ENCODE measurements at regions not wholly inside any gene's neighbourhood (a gene's known extent, or its start where the extent isn't known, plus 50 kb on each side); places are given as distances from the start of the nearest gene placed in this dataset.

- no peak for TF ChIP-seq CTCF (conservative IDR thresholded peaks at IDR 0.05; ENCODE audit: low read depth, low read length)
- DNase-seq (ENCODE audit: low read depth): no peak
- H3K4me3 ChIP-seq (ENCODE audit: low read length): no peak overlapping the region
These were observed 107.9 kb upstream of the GNG12 start for GRCh38 chr1:67941155-67941554.

GRCh38 chr1:67939942-67940341, 106.7 kb upstream of the GNG12 start:
- no peak for DNase-seq (ENCODE audit: low read depth)
- no peak overlapping the region for H3K4me3 ChIP-seq (ENCODE audit: low read length)
- no peak for TF ChIP-seq CTCF (conservative IDR thresholded peaks at IDR 0.05; ENCODE audit: low read depth, low read length)

GRCh38 chr1:67939186-67939743, 106.0 kb upstream of the GNG12 start:
- H3K4me3 ChIP-seq (ENCODE audit: low read length): no peak overlapping the region
- TF ChIP-seq CTCF (conservative IDR thresholded peaks at IDR 0.05; ENCODE audit: low read depth, low read length): no peak
- DNase-seq (ENCODE audit: low read depth): no peak

GRCh38 chr1:67937651-67938050, 104.4 kb upstream of the GNG12 start:
- H3K4me3 ChIP-seq (ENCODE audit: low read length): no peak overlapping the region
- no peak for TF ChIP-seq CTCF (conservative IDR thresholded peaks at IDR 0.05; ENCODE audit: low read depth, low read length)
- peak; percentile 19 for DNase-seq (ENCODE audit: low read depth)

- no peak overlapping the region for H3K4me3 ChIP-seq (ENCODE audit: low read length)
- no peak for TF ChIP-seq CTCF (conservative IDR thresholded peaks at IDR 0.05; ENCODE audit: low read depth, low read length)
- no peak for DNase-seq (ENCODE audit: low read depth)
These were observed 103.7 kb upstream of the GNG12 start for GRCh38 chr1:67937010-67937409.

GRCh38 chr1:67935560-67935959, 102.3 kb upstream of the GNG12 start:
- no peak for TF ChIP-seq CTCF (conservative IDR thresholded peaks at IDR 0.05; ENCODE audit: low read depth, low read length)
- no peak overlapping the region for H3K4me3 ChIP-seq (ENCODE audit: low read length)
- no peak for DNase-seq (ENCODE audit: low read depth)

GRCh38 chr1:67931198-67931597, 97.9 kb upstream of the GNG12 start:
- H3K4me3 ChIP-seq (ENCODE audit: low read length): no peak overlapping the region
- TF ChIP-seq CTCF (conservative IDR thresholded peaks at IDR 0.05; ENCODE audit: low read depth, low read length): no peak
- DNase-seq (ENCODE audit: low read depth): no peak

All from retinal pigment epithelial cell (primary cell).